ENCODE measurements at regions not wholly inside any gene's neighbourhood (a gene's known extent, or its start where the extent isn't known, plus 50 kb on each side); places are given as distances from the start of the nearest gene placed in this dataset.

DNA sequence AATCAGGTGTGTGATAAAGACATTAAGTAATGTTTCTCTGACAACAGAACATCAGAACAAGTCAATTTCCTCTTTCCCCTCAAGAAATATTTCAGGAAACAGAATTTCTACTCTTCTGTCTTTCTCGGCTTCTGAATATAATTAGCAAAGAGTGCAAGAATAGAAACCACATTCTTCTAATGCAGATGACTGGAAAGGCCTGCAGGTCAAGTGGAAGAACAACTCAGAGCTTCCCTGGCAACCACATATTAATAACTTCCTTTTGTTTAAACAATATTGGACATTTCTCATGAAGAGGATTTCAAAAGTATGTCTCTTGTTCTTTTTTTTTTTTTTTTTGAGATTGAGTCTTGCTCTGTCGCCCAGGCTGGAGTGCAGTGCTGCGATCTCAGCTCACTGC lies 225.5 kb downstream of the PARM1 start:
- Histone ChIP-seq H3K36me3 (no peaks in the 10 kb centered on the region), H3K4me3 (no peak overlapping the region), H3K4me1 (no peaks in the 10 kb centered on the region), H3K27me3 (no peaks in the 10 kb centered on the region), H3K9me3 (peaks cover 0 to 17% (median 15%) of the 10 kb centered on the region in 3 donors), H3K27ac (no peak overlapping the region)
- TF ChIP-seq, protein P1, sequence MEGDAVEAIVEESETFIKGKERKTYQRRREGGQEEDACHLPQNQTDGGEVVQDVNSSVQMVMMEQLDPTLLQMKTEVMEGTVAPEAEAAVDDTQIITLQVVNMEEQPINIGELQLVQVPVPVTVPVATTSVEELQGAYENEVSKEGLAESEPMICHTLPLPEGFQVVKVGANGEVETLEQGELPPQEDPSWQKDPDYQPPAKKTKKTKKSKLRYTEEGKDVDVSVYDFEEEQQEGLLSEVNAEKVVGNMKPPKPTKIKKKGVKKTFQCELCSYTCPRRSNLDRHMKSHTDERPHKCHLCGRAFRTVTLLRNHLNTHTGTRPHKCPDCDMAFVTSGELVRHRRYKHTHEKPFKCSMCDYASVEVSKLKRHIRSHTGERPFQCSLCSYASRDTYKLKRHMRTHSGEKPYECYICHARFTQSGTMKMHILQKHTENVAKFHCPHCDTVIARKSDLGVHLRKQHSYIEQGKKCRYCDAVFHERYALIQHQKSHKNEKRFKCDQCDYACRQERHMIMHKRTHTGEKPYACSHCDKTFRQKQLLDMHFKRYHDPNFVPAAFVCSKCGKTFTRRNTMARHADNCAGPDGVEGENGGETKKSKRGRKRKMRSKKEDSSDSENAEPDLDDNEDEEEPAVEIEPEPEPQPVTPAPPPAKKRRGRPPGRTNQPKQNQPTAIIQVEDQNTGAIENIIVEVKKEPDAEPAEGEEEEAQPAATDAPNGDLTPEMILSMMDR (IDR thresholded peaks at IDR 0.05) = no peak
- no peak for DNase-seq
- intact Hi-C loops (cut with DNase I; ENCODE audit: low total_unique reads) = no loop called here

DNA sequence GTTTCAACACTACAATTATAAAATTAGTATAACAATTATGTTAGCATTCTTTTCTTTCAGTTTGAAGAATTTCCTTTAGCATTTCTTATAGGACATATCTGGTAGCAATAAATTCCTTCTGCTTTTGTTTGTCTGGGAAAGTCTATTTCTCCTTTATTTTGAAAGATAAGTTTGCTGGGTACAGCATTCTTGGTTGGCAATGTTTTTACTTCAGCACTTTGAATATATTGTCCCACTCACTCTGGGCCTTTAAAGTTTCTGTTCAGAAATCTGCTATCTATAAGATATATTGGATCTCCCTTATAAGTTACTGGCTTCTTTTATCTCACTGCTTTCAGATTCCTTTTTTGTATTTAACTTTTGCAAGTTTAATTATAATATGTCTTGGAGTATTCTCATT lies 222.1 kb downstream of the PARM1 start:
- no peak overlapping the region for H3K4me3 ChIP-seq
- H3K9me3 ChIP-seq = peaks cover 0 to 17% (median 15%) of the 10 kb centered on the region in 3 donors
- no peaks in the 10 kb centered on the region for H3K36me3 ChIP-seq
- H3K27me3 ChIP-seq = no peaks in the 10 kb centered on the region
- TF ChIP-seq, protein P1 (IDR thresholded peaks at IDR 0.05) = no peak
- H3K4me1 ChIP-seq = no peaks in the 10 kb centered on the region
- intact Hi-C loops (cut with DNase I; ENCODE audit: low total_unique reads) = no loop called here
- no peak overlapping the region for H3K27ac ChIP-seq
- no peak for DNase-seq

DNA sequence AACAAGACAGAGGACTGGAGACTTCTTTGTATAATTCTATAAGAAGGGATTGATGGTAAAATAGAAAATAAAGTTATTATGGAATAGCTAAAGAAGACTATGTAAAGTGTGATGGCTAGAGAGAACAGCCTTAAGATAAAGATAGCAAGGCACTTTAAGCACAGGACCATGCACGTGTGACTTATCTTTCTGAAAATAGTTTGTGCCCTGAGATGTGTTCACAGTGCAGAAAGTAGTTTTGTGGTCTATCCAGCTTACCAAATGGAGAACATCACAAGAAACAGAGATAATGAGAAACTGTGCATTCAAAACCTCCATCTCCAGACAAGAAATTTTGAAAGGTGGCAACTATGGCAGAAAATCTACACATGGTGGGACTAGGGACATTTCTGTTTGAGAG lies 213.3 kb downstream of the PARM1 start:
- Histone ChIP-seq H3K9me3 (no peaks in the 10 kb centered on the region), H3K27ac (no peak overlapping the region), H3K4me1 (peaks cover 0 to 32% (median 6%) of the 10 kb centered on the region in 4 donors), H3K27me3 (no peaks in the 10 kb centered on the region), H3K4me3 (no peak overlapping the region), H3K36me3 (no peaks in the 10 kb centered on the region)
- no peak for DNase-seq
- TF ChIP-seq, protein P1 (IDR thresholded peaks at IDR 0.05) = no peak
- intact Hi-C loops (cut with DNase I; ENCODE audit: low total_unique reads) = no loop called here

DNA sequence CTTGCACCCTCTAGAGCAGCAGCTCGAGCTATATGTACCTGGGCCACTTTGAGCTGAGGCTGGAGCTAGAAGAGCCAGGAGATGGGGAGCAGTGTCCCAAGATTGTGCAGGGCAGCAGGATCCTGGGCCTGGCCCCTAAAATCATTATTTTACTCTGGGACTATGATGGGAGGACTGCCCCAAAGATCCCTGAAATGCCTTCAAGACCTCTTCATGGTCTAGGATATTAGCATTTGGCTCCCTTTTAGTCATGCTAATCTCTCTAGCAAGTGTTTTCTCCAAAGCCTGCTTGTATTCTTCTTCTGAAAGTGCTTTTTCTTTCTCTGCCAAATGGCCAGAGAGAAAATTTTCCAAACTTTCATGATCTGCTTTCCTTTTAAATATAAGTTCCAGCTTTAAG lies 211.6 kb downstream of the PARM1 start:
- Histone ChIP-seq H3K4me1 (peaks cover 0 to 32% (median 6%) of the 10 kb centered on the region in 4 donors), H3K36me3 (no peaks in the 10 kb centered on the region), H3K4me3 (no peak overlapping the region), H3K27me3 (no peaks in the 10 kb centered on the region), H3K27ac (no peak overlapping the region), H3K9me3 (no peaks in the 10 kb centered on the region)
- TF ChIP-seq, protein P1 (IDR thresholded peaks at IDR 0.05) = no peak
- intact Hi-C loops (cut with DNase I; ENCODE audit: low total_unique reads) = no loop called here
- DNase-seq = no peak

DNA sequence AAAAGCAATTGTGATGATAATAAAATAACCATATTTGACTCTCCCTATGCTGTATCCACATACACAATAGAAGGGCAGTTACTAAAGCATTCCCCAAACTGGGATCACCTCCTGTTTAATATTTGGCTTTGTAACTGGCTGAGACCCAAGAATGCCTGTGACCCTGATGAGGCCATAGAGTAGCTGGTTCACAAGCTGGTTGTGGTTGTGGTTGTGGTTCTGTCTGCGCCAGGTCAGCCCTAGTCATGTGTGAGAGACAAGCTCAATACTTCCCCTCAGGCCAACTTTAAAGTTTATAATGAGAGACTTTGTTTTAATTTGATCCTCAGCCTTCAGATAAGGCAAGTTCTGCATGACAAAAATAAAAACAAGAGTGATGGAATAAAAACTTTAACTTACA lies 209.9 kb downstream of the PARM1 start:
- Histone ChIP-seq H3K9me3 (no peaks in the 10 kb centered on the region), H3K27ac (peak overlapping the region; percentile 65 to 76), H3K27me3 (no peaks in the 10 kb centered on the region), H3K36me3 (no peaks in the 10 kb centered on the region), H3K4me1 (peaks cover 0 to 32% (median 6%) of the 10 kb centered on the region in 4 donors), H3K4me3 (no peak overlapping the region)
- intact Hi-C loops (cut with DNase I; ENCODE audit: low total_unique reads) = no loop called here
- no peak for DNase-seq
- TF ChIP-seq, protein P1 (IDR thresholded peaks at IDR 0.05) = no peak

DNA sequence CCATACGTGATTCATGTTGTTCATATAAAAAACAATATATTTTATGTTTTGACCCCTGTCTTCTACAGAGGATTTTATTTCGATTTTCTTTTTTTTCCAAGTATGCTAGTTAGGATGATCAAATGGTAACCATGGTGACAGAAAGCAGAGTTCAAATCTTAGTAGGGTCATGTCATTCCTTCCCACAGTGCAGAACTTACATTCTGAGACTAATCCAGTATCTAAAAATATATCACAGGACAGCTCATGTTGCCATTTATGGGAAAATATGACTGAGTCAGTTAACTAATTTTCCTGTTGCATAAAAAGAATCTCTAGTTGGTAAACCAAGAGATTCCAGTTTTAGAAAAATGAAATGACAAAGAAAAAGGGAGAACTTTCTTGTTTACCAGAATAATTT lies 209.5 kb downstream of the PARM1 start:
- H3K36me3 ChIP-seq = no peaks in the 10 kb centered on the region
- H3K4me3 ChIP-seq = no peak overlapping the region
- DNase-seq = no peak
- no peaks in the 10 kb centered on the region for H3K27me3 ChIP-seq
- no peaks in the 10 kb centered on the region for H3K9me3 ChIP-seq
- TF ChIP-seq, protein P1 (IDR thresholded peaks at IDR 0.05) = no peak
- peak overlapping the region; percentile 65 to 76 for H3K27ac ChIP-seq
- H3K4me1 ChIP-seq = peaks cover 0 to 32% (median 6%) of the 10 kb centered on the region in 4 donors
- intact Hi-C loops (cut with DNase I; ENCODE audit: low total_unique reads) = no loop called here
